Endodermal cell (in vitro differentiated cells): ENCODE measurements at regions not wholly inside any gene's neighbourhood (a gene's known extent, or its start where the extent isn't known, plus 50 kb on each side); places are given as distances from the start of the nearest gene placed in this dataset.
"Not testable (repeated sequence)": the region's sequence is repeated elsewhere in the genome, so short reads cannot be mapped to it uniquely, and the experiment has no call there.

ENCODE experiments used
- DNase-seq: peaks from one replicate; pipeline ENCODE4 v3.0.0-alpha.2; 2017
- H3K27ac ChIP-seq: 2 replicates; pipeline ENCODE4 v1.5.1; 2013; ENCODE audit warnings: mild to moderate bottlenecking, low read depth, low read length, moderate library complexity
- H3K27me3 ChIP-seq: 2 replicates; pipeline ENCODE4 v1.6.1; 2013; ENCODE audit warnings: mild to moderate bottlenecking, low read length, moderate library complexity; ENCODE audit not compliant: insufficient read depth, control insufficient read depth, poor library complexity, severe bottlenecking
- H3K36me3 ChIP-seq: 2 replicates; pipeline ENCODE4 v1.7.0; 2013; ENCODE audit warnings: mild to moderate bottlenecking, low read length, moderate library complexity; ENCODE audit not compliant: control insufficient read depth, insufficient read depth
- H3K4me1 ChIP-seq: one replicate; pipeline ENCODE4 v1.7.0; 2013; ENCODE audit warnings: low read length; ENCODE audit not compliant: control insufficient read depth, insufficient read depth
- H3K4me3 ChIP-seq: 2 replicates; pipeline ENCODE4 v1.5.1; 2013; ENCODE audit warnings: mild to moderate bottlenecking, low read length, moderate library complexity
- H3K9ac ChIP-seq: 2 replicates; pipeline ENCODE4 v1.6.1; 2013; ENCODE audit warnings: mild to moderate bottlenecking, low read length, moderate library complexity; ENCODE audit not compliant: poor library complexity, severe bottlenecking; ENCODE audit errors: extremely low read depth
- H3K9me3 ChIP-seq: 2 replicates; pipeline ENCODE4 v1.6.1; 2013; ENCODE audit warnings: mild to moderate bottlenecking, low read length, moderate library complexity; ENCODE audit not compliant: control insufficient read depth
- H3K27ac Mint-ChIP-seq: 2 replicates; pipeline ENCODE4 v1.8.0; 2020; ENCODE audit warnings: mixed read lengths
- H3K27me3 Mint-ChIP-seq: 2 replicates; pipeline ENCODE4 v1.8.0; 2021; ENCODE audit warnings: mild to moderate bottlenecking, mixed read lengths; ENCODE audit not compliant: insufficient read depth
- H3K36me3 Mint-ChIP-seq: 2 replicates; pipeline ENCODE4 v1.8.0; 2020; ENCODE audit warnings: low read depth, mixed read lengths
- H3K4me1 Mint-ChIP-seq: 2 replicates; pipeline ENCODE4 v1.8.0; 2020; ENCODE audit warnings: mixed read lengths
- H3K4me3 Mint-ChIP-seq: 2 replicates; pipeline ENCODE4 v1.8.0; 2020; ENCODE audit warnings: mild to moderate bottlenecking, moderate library complexity, mixed read lengths
- H3K9me3 Mint-ChIP-seq: 2 replicates; pipeline ENCODE4 v1.8.0; 2020; ENCODE audit warnings: mild to moderate bottlenecking, mixed read lengths
- WGBS, 2 experiments: methylation state at CpG; one replicate each; pipeline versions ENCODE4 v1.1.5 to v1.1.7; 2013; ENCODE audit warnings: missing lambda C conversion rate in 2 of 2, mixed read lengths in 1 of 2; ENCODE audit not compliant: insufficient coverage in 1 of 2, insufficient read length in 1 of 2; 5-methylcytosine and 5-hydroxymethylcytosine counted together
- TF ChIP-seq, protein P1 (sequence below): fragments of 200-600 bp; sonication (generic); conservative IDR thresholded peaks from 2 replicates; pipeline ENCODE4 v1.5.0; 2021; ENCODE audit warnings: antibody characterized with exemption, mild to moderate bottlenecking

DNA sequence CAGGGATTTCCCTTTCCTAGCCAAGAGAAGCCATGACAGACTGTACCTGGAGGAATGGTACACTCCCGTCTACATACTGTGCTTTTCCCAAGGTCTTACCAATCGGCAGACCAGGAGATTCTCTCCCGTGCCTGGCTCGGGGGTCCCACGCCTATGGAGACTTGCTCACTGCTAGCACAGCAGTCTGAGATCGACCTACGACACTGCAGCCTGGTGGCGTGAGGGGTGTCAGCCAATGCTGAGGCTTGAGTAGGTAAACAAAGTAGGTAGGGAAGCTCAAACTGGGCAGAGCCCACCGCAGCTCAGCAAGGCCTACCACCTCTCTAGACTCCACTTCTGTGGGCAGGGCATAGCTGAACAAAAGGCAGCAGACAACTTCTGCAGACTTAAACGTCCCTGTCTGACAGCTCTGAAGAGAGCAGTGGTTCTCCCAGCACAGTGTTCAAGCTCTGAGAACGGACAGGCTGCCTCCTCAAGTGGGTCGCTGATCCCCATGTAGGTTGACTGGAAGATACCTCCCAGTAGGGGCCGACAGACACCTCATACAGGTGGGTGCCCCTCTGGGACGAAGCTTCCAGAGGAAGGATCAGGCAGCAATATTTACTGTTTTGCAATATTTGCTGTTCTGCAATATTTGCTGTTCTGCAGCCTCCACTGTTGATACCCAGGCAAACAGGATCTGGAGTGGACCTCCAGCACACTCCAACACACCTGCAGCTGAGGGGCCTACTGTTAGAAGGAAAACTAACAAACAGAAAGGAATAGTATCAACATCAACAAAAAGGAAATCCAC is 270.4 kb upstream of the TLE3 start:
- TF ChIP-seq, protein P1, sequence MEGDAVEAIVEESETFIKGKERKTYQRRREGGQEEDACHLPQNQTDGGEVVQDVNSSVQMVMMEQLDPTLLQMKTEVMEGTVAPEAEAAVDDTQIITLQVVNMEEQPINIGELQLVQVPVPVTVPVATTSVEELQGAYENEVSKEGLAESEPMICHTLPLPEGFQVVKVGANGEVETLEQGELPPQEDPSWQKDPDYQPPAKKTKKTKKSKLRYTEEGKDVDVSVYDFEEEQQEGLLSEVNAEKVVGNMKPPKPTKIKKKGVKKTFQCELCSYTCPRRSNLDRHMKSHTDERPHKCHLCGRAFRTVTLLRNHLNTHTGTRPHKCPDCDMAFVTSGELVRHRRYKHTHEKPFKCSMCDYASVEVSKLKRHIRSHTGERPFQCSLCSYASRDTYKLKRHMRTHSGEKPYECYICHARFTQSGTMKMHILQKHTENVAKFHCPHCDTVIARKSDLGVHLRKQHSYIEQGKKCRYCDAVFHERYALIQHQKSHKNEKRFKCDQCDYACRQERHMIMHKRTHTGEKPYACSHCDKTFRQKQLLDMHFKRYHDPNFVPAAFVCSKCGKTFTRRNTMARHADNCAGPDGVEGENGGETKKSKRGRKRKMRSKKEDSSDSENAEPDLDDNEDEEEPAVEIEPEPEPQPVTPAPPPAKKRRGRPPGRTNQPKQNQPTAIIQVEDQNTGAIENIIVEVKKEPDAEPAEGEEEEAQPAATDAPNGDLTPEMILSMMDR, result peak; percentile 37
- not testable (repeated sequence) for H3K27ac ChIP-seq, H3K36me3 ChIP-seq, H3K4me3 ChIP-seq, H3K4me1 ChIP-seq, H3K36me3 Mint-ChIP-seq, H3K27ac Mint-ChIP-seq, H3K27me3 ChIP-seq, H3K4me1 Mint-ChIP-seq, H3K9me3 Mint-ChIP-seq, H3K9me3 ChIP-seq, H3K4me3 Mint-ChIP-seq, H3K9ac ChIP-seq
- H3K27me3 Mint-ChIP-seq, result peaks cover 14% of the 10 kb centered on the region
- DNase-seq, result peak; percentile 49
- 77 to 80% methylated on average over 11 to 14 of the region's 14 CpGs for WGBS, 2 experiments

DNA sequence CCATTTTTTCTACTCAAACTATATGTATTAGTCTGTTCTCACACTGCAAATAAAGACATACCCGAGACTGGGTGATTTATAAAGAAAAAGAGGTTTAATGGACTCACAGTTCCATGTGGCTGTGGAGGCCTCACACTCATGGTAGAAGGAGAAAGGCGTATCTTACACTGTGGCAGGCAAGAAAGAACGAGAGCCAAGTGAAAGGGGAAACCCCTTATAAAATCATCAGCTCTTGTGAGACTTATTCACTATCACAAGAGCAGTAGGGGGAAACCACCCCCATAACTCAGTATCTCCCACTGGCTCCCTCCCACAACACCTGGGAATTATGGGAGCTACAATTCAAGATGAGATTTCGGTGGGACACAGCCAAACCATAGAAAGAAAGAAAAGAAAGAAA is 266.3 kb upstream of the TLE3 start:
- not testable (repeated sequence) for H3K4me3 Mint-ChIP-seq, H3K27ac ChIP-seq, H3K27me3 ChIP-seq, H3K36me3 Mint-ChIP-seq, H3K4me3 ChIP-seq, H3K4me1 ChIP-seq, H3K9me3 ChIP-seq, H3K9me3 Mint-ChIP-seq, H3K27ac Mint-ChIP-seq, H3K9ac ChIP-seq, H3K4me1 Mint-ChIP-seq, H3K36me3 ChIP-seq
- peaks cover 12% of the 10 kb centered on the region for H3K27me3 Mint-ChIP-seq
- DNase-seq, result peak; percentile 6
- 80 to 88% methylated on average over 1 to 3 of the region's 4 CpGs for WGBS, 2 experiments

DNA sequence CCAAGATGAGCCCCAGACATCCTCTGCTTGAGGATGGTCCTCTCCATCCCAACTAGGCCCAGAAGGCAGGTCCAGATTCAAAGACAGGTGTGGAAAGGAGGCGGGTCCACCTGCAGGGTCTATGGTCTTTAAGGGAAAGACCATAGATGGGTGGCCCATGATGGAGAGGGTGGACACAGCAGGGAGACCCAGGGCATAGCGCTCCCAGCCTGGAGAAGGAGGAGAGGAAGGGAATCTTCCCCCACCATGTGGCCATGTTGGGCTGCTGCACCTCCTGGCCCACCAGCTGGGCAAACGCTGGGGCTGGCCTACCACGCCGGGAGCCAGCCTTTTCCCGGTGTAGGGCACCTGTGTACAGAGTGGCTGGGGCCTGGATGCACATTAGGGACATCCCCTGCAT is 265.2 kb upstream of the TLE3 start:
- Mint-ChIP-seq H3K27me3 (peaks cover 17% of the 10 kb centered on the region), H3K4me1 (peaks cover 7% of the 10 kb centered on the region), H3K9me3 (no peaks in the 10 kb centered on the region), H3K36me3 (no peaks in the 10 kb centered on the region), H3K4me3 (no peak overlapping the region), H3K27ac (no peak overlapping the region)
- DNase-seq, result peak; percentile 87
- Histone ChIP-seq H3K27ac (no peak overlapping the region), H3K4me3 (no peak overlapping the region), H3K9ac (no peak overlapping the region), H3K27me3 (no peaks in the 10 kb centered on the region), H3K9me3 (no peaks in the 10 kb centered on the region), H3K4me1 (no peaks in the 10 kb centered on the region), H3K36me3 (no peaks in the 10 kb centered on the region)
- 46 to 57% methylated on average over 1 to 6 of the region's 6 CpGs for WGBS, 2 experiments
- TF ChIP-seq, protein P1, result peak; percentile 93

DNA sequence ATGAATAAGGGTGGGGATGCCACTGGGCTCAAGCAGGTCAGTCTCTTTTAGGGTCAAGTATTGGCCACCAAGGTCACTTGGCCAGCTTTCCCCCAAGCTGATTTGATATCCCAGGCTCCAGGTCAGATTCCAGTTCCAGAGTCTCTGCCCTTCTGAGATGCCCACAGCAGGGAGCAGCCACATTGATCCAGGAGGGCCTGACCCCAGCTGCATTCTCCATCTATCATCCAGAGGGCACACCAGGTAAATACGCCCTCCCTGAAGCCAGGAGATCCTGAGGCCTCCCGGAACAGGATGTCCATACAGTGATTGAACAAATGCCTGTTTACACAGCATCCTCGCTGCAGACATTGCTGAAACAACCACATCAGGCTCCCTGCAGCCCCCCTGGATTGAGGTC is 264.6 kb upstream of the TLE3 start:
- Histone ChIP-seq H3K9me3 (no peaks in the 10 kb centered on the region), H3K27me3 (no peaks in the 10 kb centered on the region), H3K36me3 (no peaks in the 10 kb centered on the region), H3K9ac (no peak overlapping the region), H3K27ac (no peak overlapping the region), H3K4me1 (no peaks in the 10 kb centered on the region), H3K4me3 (no peak overlapping the region)
- Mint-ChIP-seq H3K27me3 (peaks cover 19% of the 10 kb centered on the region), H3K36me3 (no peaks in the 10 kb centered on the region), H3K27ac (no peak overlapping the region), H3K9me3 (no peaks in the 10 kb centered on the region), H3K4me3 (no peak overlapping the region), H3K4me1 (peaks cover 7% of the 10 kb centered on the region)
- WGBS, 2 experiments, result 60% methylated on average over 3 of the region's 3 CpGs; no CpG with 5 or more reads in 1 of the 2 experiments
- TF ChIP-seq, protein P1, result no peak
- peak; percentile 61 for DNase-seq
